H9 (cell line): ENCODE measurements at regions not wholly inside any gene's neighbourhood (a gene's known extent, or its start where the extent isn't known, plus 50 kb on each side); places are given as distances from the start of the nearest gene placed in this dataset.

Experiments used
- DNase-seq: peaks from one replicate; pipeline ENCODE4 v3.0.0-alpha.2; 2017
- H2AFZ ChIP-seq: one replicate; pipeline ENCODE4 v1.6.1; 2013; ENCODE audit warnings: mild to moderate bottlenecking, low read length, control low read depth, moderate library complexity
- H2AK5ac ChIP-seq: 2 replicates; pipeline ENCODE4 v1.6.1; 2013; ENCODE audit warnings: low read length, control low read depth, mixed read lengths; ENCODE audit not compliant: insufficient read length
- H2BK120ac ChIP-seq: one replicate; pipeline ENCODE4 v1.6.1; 2013; ENCODE audit warnings: low read depth, mild to moderate bottlenecking, low read length, control low read depth, inconsistent platforms; ENCODE audit not compliant: poor library complexity, severe bottlenecking
- H2BK12ac ChIP-seq: 2 replicates; pipeline ENCODE4 v1.6.1; 2013; ENCODE audit warnings: low read length, control low read depth, mixed read lengths, low read depth; ENCODE audit not compliant: insufficient read length
- H2BK15ac ChIP-seq: 2 replicates; pipeline ENCODE4 v1.6.1; 2013; ENCODE audit warnings: low read depth, low read length, control low read depth
- H2BK20ac ChIP-seq: one replicate; pipeline ENCODE4 v1.6.1; 2013; ENCODE audit warnings: low read depth, mild to moderate bottlenecking, low read length, control low read depth, inconsistent platforms; ENCODE audit not compliant: poor library complexity, severe bottlenecking
- H2BK5ac ChIP-seq: 2 replicates; pipeline ENCODE4 v1.6.1; 2013; ENCODE audit warnings: low read length, control low read depth, mixed read lengths; ENCODE audit not compliant: insufficient read length
- H3K14ac ChIP-seq: 2 replicates; pipeline ENCODE4 v1.6.1; 2013; ENCODE audit warnings: low read length, control low read depth; ENCODE audit not compliant: insufficient read depth
- H3K18ac ChIP-seq: 2 replicates; pipeline ENCODE4 v1.6.1; 2013; ENCODE audit warnings: low read depth, mild to moderate bottlenecking, mixed read lengths, low read length, control low read depth; ENCODE audit not compliant: insufficient read length
- H3K23ac ChIP-seq: 2 replicates; pipeline ENCODE4 v1.6.1; 2013; ENCODE audit warnings: low read length, control low read depth, mixed read lengths, low read depth; ENCODE audit not compliant: insufficient read length
- H3K23me2 ChIP-seq: 2 replicates; pipeline ENCODE4 v1.6.1; 2013; ENCODE audit warnings: low read depth, mild to moderate bottlenecking, mixed read lengths, low read length, control low read depth; ENCODE audit not compliant: insufficient read length, poor library complexity, severe bottlenecking
- H3K27ac ChIP-seq: 2 replicates; pipeline ENCODE4 v1.5.1; 2013; ENCODE audit warnings: low read length, control low read depth, mixed read lengths, low read depth; ENCODE audit not compliant: insufficient read length
- H3K27me3 ChIP-seq: 2 replicates; pipeline ENCODE4 v1.6.1; 2013; ENCODE audit warnings: low read length, control low read depth, inconsistent platforms; ENCODE audit not compliant: insufficient read depth
- H3K4ac ChIP-seq: 2 replicates; pipeline ENCODE4 v1.6.1; 2013; ENCODE audit warnings: low read depth, mild to moderate bottlenecking, control low read depth, inconsistent platforms, low read length, moderate library complexity
- H3K4me1 ChIP-seq: 2 replicates; pipeline ENCODE4 v1.6.1; 2013; ENCODE audit warnings: low read length, control low read depth, inconsistent platforms; ENCODE audit not compliant: insufficient read depth
- H3K4me2 ChIP-seq: 2 replicates; pipeline ENCODE4 v1.6.1; 2013; ENCODE audit warnings: low read length, control low read depth, mixed read lengths; ENCODE audit not compliant: insufficient read length, insufficient read depth
- H3K56ac ChIP-seq: 2 replicates; pipeline ENCODE4 v1.6.1; 2013; ENCODE audit warnings: low read depth, mild to moderate bottlenecking, mixed read lengths, low read length, control low read depth; ENCODE audit not compliant: insufficient read length
- H3K79me1 ChIP-seq: 2 replicates; pipeline ENCODE4 v1.6.1; 2013; ENCODE audit warnings: low read depth, mild to moderate bottlenecking, moderate library complexity, low read length, control low read depth, inconsistent platforms; ENCODE audit not compliant: insufficient read depth, poor library complexity, severe bottlenecking
- H3K79me2 ChIP-seq: 2 replicates; pipeline ENCODE4 v1.6.1; 2013; ENCODE audit warnings: low read length, control low read depth, inconsistent platforms; ENCODE audit not compliant: insufficient read depth
- H3K9ac ChIP-seq: 2 replicates; pipeline ENCODE4 v1.6.1; 2013; ENCODE audit warnings: low read length, control low read depth, mixed read lengths; ENCODE audit not compliant: insufficient read length; ENCODE audit errors: extremely low read depth
- H3K9me3 ChIP-seq: one replicate; pipeline ENCODE4 v1.6.1; 2013; ENCODE audit warnings: low read depth, low read length, inconsistent platforms; ENCODE audit not compliant: control insufficient read depth
- H3T11ph ChIP-seq: one replicate; pipeline ENCODE4 v1.6.1; 2013; ENCODE audit warnings: mild to moderate bottlenecking, low read length, control low read depth, inconsistent platforms
- H4K20me1 ChIP-seq: one replicate; pipeline ENCODE4 v1.6.1; 2013; ENCODE audit not compliant: control insufficient read depth, insufficient read length, insufficient read depth
- H4K5ac ChIP-seq: 2 replicates; pipeline ENCODE4 v1.6.1; 2013; ENCODE audit warnings: low read depth, mild to moderate bottlenecking, mixed read lengths, low read length, control low read depth; ENCODE audit not compliant: insufficient read length
- H4K8ac ChIP-seq: replicated peaks from 2 replicates; pipeline ENCODE4 v1.6.1; 2013; ENCODE audit warnings: low read length, control low read depth, mixed read lengths, low read depth; ENCODE audit not compliant: insufficient read length
- H4K91ac ChIP-seq: 2 replicates; pipeline ENCODE4 v1.6.1; 2013; ENCODE audit warnings: low read depth, mild to moderate bottlenecking, moderate library complexity, mixed read lengths, low read length, control low read depth; ENCODE audit not compliant: insufficient read length
- H3K27ac Mint-ChIP-seq, 3 experiments: 2 replicates in 2 of 3; 3 replicates in 1 of 3; pipeline ENCODE4 v1.8.0; 2020 to 2021; ENCODE audit warnings: mixed read lengths in 3 of 3, mild to moderate bottlenecking in 1 of 3, moderate library complexity in 1 of 3
- H3K27me3 Mint-ChIP-seq: 2 replicates; pipeline ENCODE4 v1.8.0; 2021; ENCODE audit warnings: low read depth, mild to moderate bottlenecking, moderate library complexity, mixed read lengths
- H3K36me3 Mint-ChIP-seq, 3 experiments: 2 replicates in 2 of 3; 3 replicates in 1 of 3; pipeline ENCODE4 v1.8.0; 2020 to 2021; ENCODE audit warnings: low read depth in 3 of 3, mixed read lengths in 3 of 3; ENCODE audit not compliant: insufficient read depth in 1 of 3
- H3K4me1 Mint-ChIP-seq, 2 experiments: 2 replicates each; pipeline ENCODE4 v1.8.0; 2020; ENCODE audit warnings: mixed read lengths in 2 of 2
- H3K4me3 Mint-ChIP-seq, 2 experiments: 2 replicates in 1 of 2; 3 replicates in 1 of 2; pipeline ENCODE4 v1.8.0; 2020 to 2021; ENCODE audit warnings: mild to moderate bottlenecking in 2 of 2, mixed read lengths in 2 of 2, moderate library complexity in 1 of 2
- H3K9me3 Mint-ChIP-seq, 2 experiments: 2 replicates in 1 of 2; 3 replicates in 1 of 2; pipeline ENCODE4 v1.8.0; 2020; ENCODE audit warnings: mild to moderate bottlenecking in 2 of 2, mixed read lengths in 2 of 2, moderate library complexity in 1 of 2
- WGBS: extraction: QIAGEN DNeasy Blood & Tissue Kit; methylation state at CpG from one replicate; pipeline ENCODE4 v1.1.7; 2013; ENCODE audit warnings: missing lambda C conversion rate, low lambda C conversion rate, mixed read lengths; ENCODE audit not compliant: insufficient read length; ENCODE audit errors: extremely low coverage; 5-methylcytosine and 5-hydroxymethylcytosine counted together
- TF ChIP-seq, protein P1 (sequence below): fragments of 200-600 bp; sonication (generic); conservative IDR thresholded peaks from 3 replicates; pipeline ENCODE4 v1.8.0; 2021; ENCODE audit warnings: antibody characterized with exemption, mild to moderate bottlenecking

DNA sequence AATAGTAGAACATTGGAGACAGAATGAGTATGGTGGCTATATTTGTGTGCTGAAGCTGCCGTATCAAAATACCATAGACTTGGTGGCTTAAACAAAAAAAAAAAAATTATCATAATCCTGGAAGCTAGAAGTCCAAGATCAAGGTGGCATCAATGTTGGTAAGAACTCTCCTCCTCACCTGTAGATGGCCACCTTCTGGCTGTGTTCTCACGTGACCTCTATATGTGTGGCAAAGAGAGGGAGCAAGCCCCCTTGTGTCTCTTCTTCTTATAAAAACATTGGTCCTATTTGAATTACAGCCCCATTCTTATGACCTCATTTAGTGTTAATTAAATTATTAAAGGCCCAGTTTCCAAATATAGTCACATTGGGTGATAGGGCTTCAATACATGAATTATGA lies 1640.9 kb upstream of the PCDH7 start:
- H3K4me3 Mint-ChIP-seq: no peak overlapping the region
- no peaks in the 10 kb centered on the region for H3K36me3 Mint-ChIP-seq
- Histone ChIP-seq H3K23ac (no peak overlapping the region), H2BK20ac (no peak overlapping the region), H2AK5ac (no peak overlapping the region), H4K5ac (no peak overlapping the region), H3K18ac (no peak overlapping the region), H2BK15ac (no peak overlapping the region), H3K27ac (no peak overlapping the region), H4K91ac (no peak overlapping the region), H3K56ac (no peak overlapping the region), H3K4me1 (no peaks in the 10 kb centered on the region), H3K27me3 (no peaks in the 10 kb centered on the region), H3K79me1 (no peaks in the 10 kb centered on the region), H3K79me2 (no peaks in the 10 kb centered on the region), H2BK12ac (no peak overlapping the region), H3K4ac (no peak overlapping the region), H2BK120ac (no peak overlapping the region), H3K9me3 (no peaks in the 10 kb centered on the region), H3K9ac (no peak overlapping the region), H3K23me2 (no peaks in the 10 kb centered on the region), H3T11ph (no peak overlapping the region), H2BK5ac (no peak overlapping the region), H4K20me1 (no peaks in the 10 kb centered on the region), H4K8ac (no peak overlapping the region), H2AFZ (no peak overlapping the region), H3K14ac (no peak overlapping the region), H3K4me2 (no peak overlapping the region)
- H3K27me3 Mint-ChIP-seq: no peaks in the 10 kb centered on the region
- no peak overlapping the region for H3K27ac Mint-ChIP-seq
- whole genome bisulfite sequencing: no CpG with 5 or more reads among the region's 2 CpGs
- H3K4me1 Mint-ChIP-seq: no peaks in the 10 kb centered on the region
- TF ChIP-seq, protein P1, sequence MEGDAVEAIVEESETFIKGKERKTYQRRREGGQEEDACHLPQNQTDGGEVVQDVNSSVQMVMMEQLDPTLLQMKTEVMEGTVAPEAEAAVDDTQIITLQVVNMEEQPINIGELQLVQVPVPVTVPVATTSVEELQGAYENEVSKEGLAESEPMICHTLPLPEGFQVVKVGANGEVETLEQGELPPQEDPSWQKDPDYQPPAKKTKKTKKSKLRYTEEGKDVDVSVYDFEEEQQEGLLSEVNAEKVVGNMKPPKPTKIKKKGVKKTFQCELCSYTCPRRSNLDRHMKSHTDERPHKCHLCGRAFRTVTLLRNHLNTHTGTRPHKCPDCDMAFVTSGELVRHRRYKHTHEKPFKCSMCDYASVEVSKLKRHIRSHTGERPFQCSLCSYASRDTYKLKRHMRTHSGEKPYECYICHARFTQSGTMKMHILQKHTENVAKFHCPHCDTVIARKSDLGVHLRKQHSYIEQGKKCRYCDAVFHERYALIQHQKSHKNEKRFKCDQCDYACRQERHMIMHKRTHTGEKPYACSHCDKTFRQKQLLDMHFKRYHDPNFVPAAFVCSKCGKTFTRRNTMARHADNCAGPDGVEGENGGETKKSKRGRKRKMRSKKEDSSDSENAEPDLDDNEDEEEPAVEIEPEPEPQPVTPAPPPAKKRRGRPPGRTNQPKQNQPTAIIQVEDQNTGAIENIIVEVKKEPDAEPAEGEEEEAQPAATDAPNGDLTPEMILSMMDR: peak; percentile 33; the same call in 1 of the 3 replicates
- H3K9me3 Mint-ChIP-seq: no peaks in the 10 kb centered on the region
- no peak for DNase-seq
